CD4-positive, alpha-beta T cell treated with Interleukin-17A for 4 hours (primary cell): ENCODE measurements at regions not wholly inside any gene's neighbourhood (a gene's known extent, or its start where the extent isn't known, plus 50 kb on each side); places are given as distances from the start of the nearest gene placed in this dataset.
"Not testable (repeated sequence)": the region's sequence is repeated elsewhere in the genome, so short reads cannot be mapped to it uniquely, and the experiment has no call there.

Source experiments
- DNase-seq: peaks from one replicate; pipeline ENCODE4 v3.0.0-alpha.2; 2020; ENCODE audit warnings: mixed read lengths

GRCh38 chr2:4882941-4883340 is 809.2 kb upstream of the SOX11 start:
- DNase-seq = no peak

- DNase-seq = no peak
Observed at GRCh38 chr2:4883375-4883774, 808.8 kb upstream of the SOX11 start.

GRCh38 chr2:4884117-4884571 is 808.0 kb upstream of the SOX11 start:
- DNase-seq = no peak

- no peak for DNase-seq
Observed at GRCh38 chr2:4891394-4891793, 800.8 kb upstream of the SOX11 start.

- DNase-seq = no peak
Observed at GRCh38 chr2:4895371-4895770, 796.8 kb upstream of the SOX11 start.

- no peak for DNase-seq
Observed at GRCh38 chr2:4898706-4899105, 793.5 kb upstream of the SOX11 start.

GRCh38 chr2:4900242-4900641 is 791.9 kb upstream of the SOX11 start:
- no peak for DNase-seq

GRCh38 chr2:4900861-4901770 is 791.1 kb upstream of the SOX11 start:
- no peak for DNase-seq

GRCh38 chr2:4903656-4904348 is 788.4 kb upstream of the SOX11 start:
- no peak for DNase-seq

- no peak for DNase-seq
Observed at GRCh38 chr2:4908461-4908860, 783.7 kb upstream of the SOX11 start.

- DNase-seq = no peak
Observed at GRCh38 chr2:4909346-4910009, 782.7 kb upstream of the SOX11 start.

- DNase-seq = no peak
Observed at GRCh38 chr2:4914036-4914435, 778.1 kb upstream of the SOX11 start.

GRCh38 chr2:4914551-4914950 is 777.6 kb upstream of the SOX11 start:
- no peak for DNase-seq

GRCh38 chr2:4915357-4915756 is 776.8 kb upstream of the SOX11 start:
- DNase-seq = no peak

- DNase-seq = no peak
Observed at GRCh38 chr2:4916094-4916493, 776.1 kb upstream of the SOX11 start.

- DNase-seq = no peak
Observed at GRCh38 chr2:4930704-4931103, 761.5 kb upstream of the SOX11 start.

GRCh38 chr2:4931721-4932365 is 760.3 kb upstream of the SOX11 start:
- no peak for DNase-seq

- DNase-seq = not testable (repeated sequence)
Observed at GRCh38 chr2:4935291-4935690, 756.9 kb upstream of the SOX11 start.

GRCh38 chr2:4937550-4937949 is 754.6 kb upstream of the SOX11 start:
- no peak for DNase-seq

GRCh38 chr2:4938206-4938605 is 754.0 kb upstream of the SOX11 start:
- no peak for DNase-seq

GRCh38 chr2:4942441-4942840 is 749.7 kb upstream of the SOX11 start:
- DNase-seq = no peak

GRCh38 chr2:4947911-4948310 is 744.3 kb upstream of the SOX11 start:
- no peak for DNase-seq

GRCh38 chr2:4951368-4951767 is 740.8 kb upstream of the SOX11 start:
- no peak for DNase-seq
